OCI-LY1 (cell line): ENCODE measurements at regions not wholly inside any gene's neighbourhood (a gene's known extent, or its start where the extent isn't known, plus 50 kb on each side); places are given as distances from the start of the nearest gene placed in this dataset.

Experiments
- EZH2 ChIP-seq: fragments of 200-600 bp; sonication (generic), shearing (Covaris generic); IDR thresholded peaks from 2 replicates; pipeline ENCODE4 v1.8.0; 2017; ENCODE audit warnings: borderline replicate concordance, mixed run types, mild to moderate bottlenecking, antibody characterized with exemption, low read length, moderate library complexity, mixed read lengths
- TF ChIP-seq, protein P1 (sequence below): fragments of 200-600 bp; sonication (generic), shearing (Covaris generic); IDR thresholded peaks from 2 replicates; pipeline ENCODE4 v1.5.1; 2017; ENCODE audit warnings: mild to moderate bottlenecking, antibody characterized with exemption, low read length, moderate library complexity, mixed read lengths

DNA sequence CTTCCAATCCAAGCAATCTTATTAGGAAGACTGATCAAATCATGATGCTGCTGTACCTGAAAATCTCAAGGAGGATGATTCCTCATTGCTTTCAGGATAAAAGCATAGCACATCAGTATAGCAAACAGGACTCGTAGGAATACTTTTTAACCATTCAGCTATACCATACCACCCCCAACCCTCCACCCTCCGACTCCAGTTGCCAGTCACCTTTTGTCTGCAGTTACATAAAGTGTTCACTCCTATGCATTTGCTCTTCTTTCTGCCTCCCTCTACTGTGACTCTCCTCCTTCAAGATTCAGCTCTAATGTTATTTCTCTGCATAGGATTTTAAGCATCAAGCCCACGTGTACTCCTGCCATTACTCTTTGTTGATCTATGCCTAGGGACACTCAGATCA lies 124.7 kb upstream of the KCNQ5 start:
- TF ChIP-seq, protein P1, sequence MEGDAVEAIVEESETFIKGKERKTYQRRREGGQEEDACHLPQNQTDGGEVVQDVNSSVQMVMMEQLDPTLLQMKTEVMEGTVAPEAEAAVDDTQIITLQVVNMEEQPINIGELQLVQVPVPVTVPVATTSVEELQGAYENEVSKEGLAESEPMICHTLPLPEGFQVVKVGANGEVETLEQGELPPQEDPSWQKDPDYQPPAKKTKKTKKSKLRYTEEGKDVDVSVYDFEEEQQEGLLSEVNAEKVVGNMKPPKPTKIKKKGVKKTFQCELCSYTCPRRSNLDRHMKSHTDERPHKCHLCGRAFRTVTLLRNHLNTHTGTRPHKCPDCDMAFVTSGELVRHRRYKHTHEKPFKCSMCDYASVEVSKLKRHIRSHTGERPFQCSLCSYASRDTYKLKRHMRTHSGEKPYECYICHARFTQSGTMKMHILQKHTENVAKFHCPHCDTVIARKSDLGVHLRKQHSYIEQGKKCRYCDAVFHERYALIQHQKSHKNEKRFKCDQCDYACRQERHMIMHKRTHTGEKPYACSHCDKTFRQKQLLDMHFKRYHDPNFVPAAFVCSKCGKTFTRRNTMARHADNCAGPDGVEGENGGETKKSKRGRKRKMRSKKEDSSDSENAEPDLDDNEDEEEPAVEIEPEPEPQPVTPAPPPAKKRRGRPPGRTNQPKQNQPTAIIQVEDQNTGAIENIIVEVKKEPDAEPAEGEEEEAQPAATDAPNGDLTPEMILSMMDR: no peak
- TF ChIP-seq EZH2: no peak
